Glutamatergic neuron (in vitro differentiated cells): ENCODE measurements at regions not wholly inside any gene's neighbourhood (a gene's known extent, or its start where the extent isn't known, plus 50 kb on each side); places are given as distances from the start of the nearest gene placed in this dataset.

Source experiments
- DNase-seq: peaks from one replicate; pipeline ENCODE4 v3.0.0; 2022
- H3K27ac Mint-ChIP-seq: one replicate; pipeline ENCODE4 v1.8.0; 2020; ENCODE audit warnings: mild to moderate bottlenecking, mixed read lengths, inconsistent platforms; ENCODE audit not compliant: unreplicated experiment
- H3K27me3 Mint-ChIP-seq: one replicate; pipeline ENCODE4 v1.8.0; 2020; ENCODE audit warnings: mild to moderate bottlenecking, moderate library complexity, mixed read lengths, inconsistent platforms; ENCODE audit not compliant: unreplicated experiment
- H3K36me3 Mint-ChIP-seq: one replicate; pipeline ENCODE4 v1.8.0; 2020; ENCODE audit warnings: mild to moderate bottlenecking, mixed read lengths, inconsistent platforms; ENCODE audit not compliant: unreplicated experiment
- H3K4me1 Mint-ChIP-seq: one replicate; pipeline ENCODE4 v1.8.0; 2020; ENCODE audit warnings: mild to moderate bottlenecking, low read depth, mixed read lengths, inconsistent platforms; ENCODE audit not compliant: unreplicated experiment
- H3K4me3 Mint-ChIP-seq: one replicate; pipeline ENCODE4 v1.8.0; 2020; ENCODE audit warnings: mild to moderate bottlenecking, mixed read lengths, inconsistent platforms; ENCODE audit not compliant: unreplicated experiment
- H3K9me3 Mint-ChIP-seq: one replicate; pipeline ENCODE4 v1.8.0; 2020; ENCODE audit warnings: mild to moderate bottlenecking, moderate library complexity, mixed read lengths, inconsistent platforms; ENCODE audit not compliant: unreplicated experiment
- CTCF ChIP-seq: fragments of 200-600 bp; sonication (generic); IDR thresholded peaks from one replicate; pipeline ENCODE4 v1.5.0; 2021; ENCODE audit not compliant: partially characterized antibody, unreplicated experiment

DNA sequence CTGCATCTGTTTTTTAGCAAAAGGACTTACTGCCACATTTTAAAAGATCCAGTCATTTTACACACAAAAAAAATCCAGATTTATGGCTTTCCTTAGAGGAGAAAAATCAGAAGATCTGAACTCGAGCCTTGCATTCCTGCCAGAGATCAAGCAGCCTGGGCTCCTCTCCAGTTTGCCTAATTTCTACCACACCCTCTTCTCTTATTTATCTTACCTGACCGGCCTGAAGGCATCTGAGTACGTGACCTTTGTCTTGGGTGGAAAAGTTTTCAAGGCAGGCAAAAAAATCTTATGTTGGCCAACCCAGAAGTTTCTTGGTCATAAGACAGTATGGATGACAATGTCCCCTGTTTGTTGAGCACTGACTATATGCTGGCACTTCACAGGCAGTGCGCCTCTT is 60.3 kb downstream of the CHRD start:
- Mint-ChIP-seq H3K9me3 (no peaks in the 10 kb centered on the region), H3K4me3 (no peak overlapping the region), H3K36me3 (no peaks in the 10 kb centered on the region), H3K27ac (no peak overlapping the region), H3K27me3 (no peaks in the 10 kb centered on the region), H3K4me1 (peaks cover 4% of the 10 kb centered on the region)
- DNase-seq: no peak
- TF ChIP-seq CTCF: no peak

- Mint-ChIP-seq H3K27ac (no peak overlapping the region), H3K36me3 (no peaks in the 10 kb centered on the region), H3K9me3 (no peaks in the 10 kb centered on the region), H3K4me1 (peaks cover 4% of the 10 kb centered on the region), H3K27me3 (no peaks in the 10 kb centered on the region), H3K4me3 (no peak overlapping the region)
- TF ChIP-seq CTCF: no peak
- DNase-seq: no peak
Measured at GRCh38 chr3:184441202-184441900, 61.5 kb downstream of the CHRD start.

GRCh38 chr3:184443364-184443763 is 63.5 kb downstream of the CHRD start:
- Mint-ChIP-seq H3K27me3 (peaks cover 2% of the 10 kb centered on the region), H3K9me3 (no peaks in the 10 kb centered on the region), H3K27ac (no peak overlapping the region), H3K4me3 (no peak overlapping the region), H3K4me1 (peaks cover 4% of the 10 kb centered on the region), H3K36me3 (no peaks in the 10 kb centered on the region)
- TF ChIP-seq CTCF: no peak
- no peak for DNase-seq

- H3K27ac Mint-ChIP-seq: no peak overlapping the region
Measured at GRCh38 chr3:184443831-184444230, 64.0 kb downstream of the CHRD start.

More at GRCh38 chr3:184443831-184444230, 64.0 kb downstream of the CHRD start:
- TF ChIP-seq CTCF: no peak
- Mint-ChIP-seq H3K4me3 (no peak overlapping the region), H3K9me3 (no peaks in the 10 kb centered on the region), H3K36me3 (no peaks in the 10 kb centered on the region), H3K4me1 (peaks cover 4% of the 10 kb centered on the region), H3K27me3 (peaks cover 2% of the 10 kb centered on the region)
- DNase-seq: no peak
